ENCODE measurements at regions not wholly inside any gene's neighbourhood (a gene's known extent, or its start where the extent isn't known, plus 50 kb on each side); places are given as distances from the start of the nearest gene placed in this dataset.
"Not testable (repeated sequence)": the region's sequence is repeated elsewhere in the genome, so short reads cannot be mapped to it uniquely, and the experiment has no call there.

- DNase-seq (ENCODE audit: low read depth, low spot score) = no peak
These were observed 147.6 kb upstream of the BARHL2 start for GRCh38 chr1:90864681-90865080.

DNA sequence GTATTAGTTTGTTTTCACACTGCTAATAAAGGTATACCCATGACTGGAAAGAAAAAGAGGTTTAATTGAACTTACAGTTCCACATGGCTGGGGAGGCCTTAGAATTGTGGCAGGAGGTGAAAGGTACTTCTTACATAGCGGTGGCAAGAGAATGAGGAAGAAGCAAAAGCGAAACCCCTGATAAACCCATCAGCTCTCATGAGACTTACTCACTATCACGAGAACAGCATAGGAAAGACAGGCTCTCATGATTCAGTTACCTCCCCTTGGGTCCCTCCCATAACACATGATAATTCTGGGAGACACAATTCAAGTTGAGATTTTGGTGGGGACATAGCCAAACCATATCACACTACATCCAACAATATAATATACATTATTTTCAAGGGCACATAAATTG lies 145.7 kb upstream of the BARHL2 start:
- DNase-seq (ENCODE audit: low read depth, low spot score) = no peak

GRCh38 chr1:90861421-90861820 lies 144.3 kb upstream of the BARHL2 start:
- not testable (repeated sequence) for DNase-seq (ENCODE audit: low read depth, low spot score)

DNA sequence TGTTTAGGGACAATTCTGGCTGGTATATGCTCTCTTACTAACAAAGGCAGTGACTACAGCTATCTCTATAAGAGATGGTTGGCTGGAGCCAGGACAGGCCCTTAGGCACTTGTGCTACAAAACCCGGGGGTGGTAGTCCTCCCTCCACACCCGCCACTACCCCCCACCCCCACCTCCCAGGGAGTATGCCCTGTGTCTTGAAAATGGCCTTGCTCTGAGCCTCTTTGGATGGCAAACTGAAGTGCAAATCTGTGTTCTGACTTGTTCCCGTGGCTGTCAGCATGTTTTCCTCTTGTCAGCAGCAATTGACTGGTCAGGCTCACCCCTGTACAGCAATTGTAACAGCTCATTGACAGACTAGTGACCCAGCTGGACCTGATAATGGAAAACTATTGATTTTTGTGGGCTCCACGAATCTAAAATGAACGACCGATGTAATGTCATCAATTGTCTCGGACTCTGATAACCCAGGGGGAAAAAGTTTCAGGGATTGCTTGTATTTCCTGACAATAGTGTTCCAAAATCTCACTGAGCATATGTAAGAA lies 139.4 kb upstream of the BARHL2 start:
- no peak for DNase-seq (ENCODE audit: low read depth, low spot score)

DNA sequence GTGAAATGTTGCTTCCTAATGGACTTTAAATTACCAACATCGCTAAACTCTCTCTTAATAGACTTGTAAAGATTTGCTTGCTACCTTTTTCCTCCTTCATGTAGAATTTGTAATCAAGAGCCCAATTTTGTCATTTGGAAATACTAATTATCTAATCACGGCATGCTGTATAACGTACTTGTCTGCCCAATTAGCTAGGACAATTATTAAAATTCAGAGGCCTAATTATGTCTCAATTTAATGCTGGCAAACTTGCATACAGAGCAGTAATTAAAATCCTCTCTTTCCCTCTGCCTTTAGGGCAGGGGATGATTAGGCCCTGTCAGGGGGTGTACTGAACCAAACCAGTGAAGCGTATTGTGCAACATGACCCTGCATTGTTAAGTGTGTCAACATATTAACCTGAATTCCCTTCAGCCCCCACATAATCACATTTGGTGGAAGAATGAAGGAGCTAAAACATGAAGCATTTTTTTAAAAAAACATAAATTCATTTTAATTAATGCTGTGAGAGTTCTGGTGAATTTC lies 137.4 kb upstream of the BARHL2 start:
- no peak for DNase-seq (ENCODE audit: low read depth, low spot score)

- DNase-seq (ENCODE audit: low read depth, low spot score) = no peak
These were observed 134.6 kb upstream of the BARHL2 start for GRCh38 chr1:90851711-90852050.

DNA sequence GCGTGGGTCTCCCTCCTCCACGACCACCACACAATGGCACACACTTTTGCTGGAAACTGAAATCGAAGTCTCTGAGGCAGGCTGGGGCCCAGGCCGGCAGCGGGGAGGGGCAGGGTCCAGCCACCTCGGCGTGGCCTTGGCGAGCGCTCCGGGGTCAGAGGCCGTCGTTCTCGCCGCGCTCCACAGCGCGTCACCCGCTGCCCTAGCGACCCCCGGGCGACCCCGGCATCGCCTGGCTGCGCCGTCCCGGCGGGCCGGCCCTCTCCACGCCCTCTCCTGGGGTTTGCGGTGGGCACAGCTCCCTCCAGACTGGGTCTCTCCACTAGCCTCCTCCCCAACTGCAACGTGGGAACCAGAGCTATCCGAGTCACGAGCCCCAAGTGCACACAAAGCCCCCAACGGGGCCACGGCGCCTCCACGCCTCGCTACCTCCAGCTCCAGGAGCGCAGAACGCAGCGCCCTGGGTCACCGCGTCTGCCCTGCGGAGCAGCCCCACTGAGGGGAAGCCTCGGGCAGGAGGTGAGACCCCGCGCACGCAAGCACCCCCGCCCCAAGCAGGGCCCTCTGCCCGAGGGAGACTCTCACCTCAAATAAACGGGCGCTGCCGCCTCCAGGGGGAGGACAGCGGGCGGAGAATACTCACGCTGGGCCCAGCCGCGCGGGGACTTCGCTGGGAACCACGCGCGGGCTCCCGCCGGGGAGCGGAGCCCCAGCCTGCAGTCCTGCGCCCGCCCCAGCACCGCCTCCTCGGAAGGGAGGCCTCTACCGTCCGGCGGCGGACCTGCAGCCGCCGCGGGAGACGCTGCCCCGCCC lies 134.0 kb upstream of the BARHL2 start:
- DNase-seq (ENCODE audit: low read depth, low spot score) = peak; percentile 34

DNA sequence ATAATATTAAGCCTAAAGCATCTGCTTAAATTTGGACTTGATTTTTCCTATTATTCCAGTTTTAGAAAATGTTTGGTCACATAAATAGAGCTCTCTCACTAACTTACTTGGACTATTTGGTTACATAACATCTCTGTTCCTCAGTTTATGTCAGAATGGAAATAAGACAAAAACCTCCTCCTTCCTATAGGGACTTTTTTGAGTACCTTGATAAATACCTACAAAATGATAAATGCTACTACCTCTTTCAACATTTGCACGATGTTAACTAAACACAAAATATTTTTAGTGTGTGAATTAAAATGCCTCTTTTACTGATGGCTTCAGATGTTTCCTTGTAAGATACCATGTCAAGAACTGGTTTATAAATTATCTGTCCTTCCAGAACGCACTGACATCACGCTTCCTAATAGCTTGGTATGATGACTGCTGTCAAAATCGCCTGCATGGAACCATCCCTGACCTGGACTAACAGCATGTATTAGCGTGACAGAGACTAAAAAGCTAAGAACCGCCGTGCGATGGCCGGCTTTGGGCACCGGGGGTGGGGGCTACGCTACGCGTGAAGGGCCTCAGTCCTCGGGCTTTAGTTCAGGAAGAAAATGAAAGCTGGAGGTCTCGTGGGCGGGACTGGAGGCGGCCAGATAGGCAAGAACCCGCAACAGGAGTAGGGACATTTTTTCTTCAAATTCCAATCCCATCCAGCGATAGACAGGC lies 133.2 kb upstream of the BARHL2 start:
- no peak for DNase-seq (ENCODE audit: low read depth, low spot score)

DNA sequence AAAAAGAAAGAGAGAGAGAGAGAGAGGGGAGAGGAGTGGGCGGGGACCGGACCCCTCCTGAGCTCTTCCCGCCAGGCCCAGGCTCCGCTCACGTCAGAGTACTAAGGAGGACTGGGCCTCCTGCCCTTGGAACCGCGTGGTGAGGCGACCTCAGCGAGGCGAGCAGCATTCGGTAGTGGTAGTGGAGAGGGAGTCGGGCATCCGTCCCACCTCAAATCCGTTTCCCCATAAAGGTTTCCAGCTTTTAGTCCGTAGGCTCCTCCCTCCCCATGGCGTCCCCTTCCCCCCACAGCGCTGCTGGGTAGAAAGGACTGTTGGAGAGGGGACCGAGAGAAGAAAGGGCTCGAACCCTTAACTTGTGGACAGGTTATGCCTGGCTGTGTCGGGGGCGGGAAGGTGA lies 124.4 kb upstream of the BARHL2 start:
- DNase-seq (ENCODE audit: low read depth, low spot score) = no peak

DNA sequence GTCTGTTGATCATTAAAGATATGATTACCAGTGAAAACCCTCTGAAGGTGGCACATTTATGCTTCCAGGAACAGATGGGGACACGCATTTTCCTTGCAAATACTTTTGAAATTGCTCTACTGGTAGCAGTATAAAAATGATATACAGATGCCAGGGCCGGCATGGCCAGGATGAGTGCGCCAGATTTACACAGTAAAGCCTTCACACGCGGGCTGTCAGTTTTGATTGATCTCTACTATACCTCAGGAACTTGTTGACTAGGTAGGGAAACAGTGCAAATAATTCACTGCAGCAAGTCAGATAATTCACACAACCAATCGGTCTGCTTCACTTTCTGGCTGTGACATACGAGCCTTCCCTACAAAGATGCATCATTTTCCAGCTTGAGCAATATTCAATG lies 123.2 kb upstream of the BARHL2 start:
- no peak for DNase-seq (ENCODE audit: low read depth, low spot score)

- DNase-seq (ENCODE audit: low read depth, low spot score) = no peak
These were observed 122.2 kb upstream of the BARHL2 start for GRCh38 chr1:90839323-90839722.

- no peak for DNase-seq (ENCODE audit: low read depth, low spot score)
These were observed 121.6 kb upstream of the BARHL2 start for GRCh38 chr1:90838720-90839119.

DNA sequence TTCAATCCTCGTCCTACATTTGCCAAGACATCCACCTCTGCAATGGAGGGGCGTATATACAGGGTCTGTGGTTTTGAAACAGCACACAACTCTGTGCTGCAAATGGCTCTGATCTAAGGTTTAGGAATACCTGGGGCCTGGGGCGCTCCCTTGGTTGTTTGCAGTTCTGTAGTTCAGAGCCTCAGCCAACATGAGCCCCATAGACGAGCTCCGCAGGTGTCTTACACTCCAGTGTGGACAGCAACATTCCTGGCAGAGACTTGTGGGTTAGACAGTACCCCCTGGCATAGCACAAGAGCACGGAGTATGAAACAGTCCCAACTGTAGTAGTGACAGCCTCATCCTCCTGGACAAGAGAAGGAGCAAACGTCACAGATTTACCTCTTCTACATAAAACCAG lies 120.3 kb upstream of the BARHL2 start:
- DNase-seq (ENCODE audit: low read depth, low spot score) = no peak

DNA sequence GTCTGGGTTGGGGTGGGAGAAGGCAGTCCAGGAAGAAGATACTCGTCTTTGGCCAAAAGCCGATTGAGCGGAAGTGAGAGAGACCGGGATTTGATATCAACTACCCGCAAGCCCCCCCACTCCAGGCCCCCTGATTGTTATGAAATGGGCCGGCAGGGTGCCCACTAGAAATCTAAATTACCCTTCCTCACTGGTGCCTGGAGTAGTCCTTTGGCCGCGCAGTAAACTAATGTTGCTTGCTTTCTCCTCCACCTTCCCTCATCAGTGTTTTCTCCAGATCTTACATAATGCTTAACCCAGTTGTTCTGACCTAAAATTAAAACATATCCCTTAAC lies 119.2 kb upstream of the BARHL2 start:
- no peak for DNase-seq (ENCODE audit: low read depth, low spot score)

DNA sequence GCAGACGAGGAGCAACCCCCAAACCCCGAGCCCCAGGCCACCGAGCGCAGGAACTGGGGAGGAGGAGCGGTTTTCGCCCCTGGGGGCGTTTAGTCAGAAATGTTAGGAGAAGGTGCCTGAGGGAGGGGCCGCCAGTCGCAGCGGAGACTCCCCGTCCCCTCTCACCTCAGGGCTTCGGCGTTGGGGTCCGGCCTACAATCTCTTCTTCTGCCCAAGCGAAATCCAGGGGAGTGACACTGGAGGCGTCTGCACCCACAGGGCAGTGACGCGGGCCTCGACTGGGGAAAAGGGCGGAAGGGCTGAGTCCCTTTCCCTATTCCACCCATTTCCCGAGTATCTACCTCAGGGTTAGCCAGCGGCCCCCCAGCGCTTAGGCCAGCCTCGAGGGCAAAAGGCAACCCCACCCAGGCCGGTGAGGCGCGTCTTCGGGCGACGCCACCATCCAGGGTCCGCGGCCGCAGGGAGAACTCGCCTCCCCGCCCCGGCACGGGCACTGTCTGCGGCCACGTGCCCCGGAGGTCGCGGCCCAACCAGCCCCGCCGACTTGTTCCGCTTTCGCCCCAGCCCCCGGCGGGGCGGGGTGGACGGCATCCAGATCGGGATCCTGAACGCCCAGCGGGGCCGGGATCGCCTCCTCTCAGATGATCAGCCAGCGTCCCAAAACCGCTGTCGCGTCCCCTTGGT lies 118.7 kb upstream of the BARHL2 start:
- DNase-seq (ENCODE audit: low read depth, low spot score) = no peak

- DNase-seq (ENCODE audit: low read depth, low spot score) = no peak
These were observed 118.0 kb upstream of the BARHL2 start for GRCh38 chr1:90834886-90835660.

DNA sequence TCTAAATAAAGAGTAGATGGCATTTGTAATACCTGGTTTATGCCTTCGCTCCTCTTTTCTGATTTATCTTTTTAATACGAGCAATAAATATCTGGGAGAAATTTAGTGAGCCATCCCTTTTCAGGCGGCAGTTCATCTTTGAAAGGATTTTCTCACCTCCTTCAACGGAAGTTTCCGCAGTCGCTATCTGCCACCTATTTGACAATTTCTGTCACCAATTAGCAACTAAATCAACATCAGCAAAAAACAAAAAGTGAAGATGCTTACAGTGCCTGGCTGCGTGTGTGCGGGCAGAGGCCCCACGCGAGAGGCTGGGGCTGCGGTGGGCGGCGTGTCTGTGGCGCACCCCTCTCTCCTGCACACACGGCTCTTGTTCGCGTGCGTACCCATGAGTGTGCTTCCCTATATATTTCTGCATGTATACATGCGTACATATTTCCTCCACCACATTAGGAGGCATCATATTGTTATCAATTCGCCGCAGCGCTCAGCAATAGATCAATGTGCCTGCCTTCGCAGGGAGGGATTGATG lies 117.3 kb upstream of the BARHL2 start:
- no peak for DNase-seq (ENCODE audit: low read depth, low spot score)

DNA sequence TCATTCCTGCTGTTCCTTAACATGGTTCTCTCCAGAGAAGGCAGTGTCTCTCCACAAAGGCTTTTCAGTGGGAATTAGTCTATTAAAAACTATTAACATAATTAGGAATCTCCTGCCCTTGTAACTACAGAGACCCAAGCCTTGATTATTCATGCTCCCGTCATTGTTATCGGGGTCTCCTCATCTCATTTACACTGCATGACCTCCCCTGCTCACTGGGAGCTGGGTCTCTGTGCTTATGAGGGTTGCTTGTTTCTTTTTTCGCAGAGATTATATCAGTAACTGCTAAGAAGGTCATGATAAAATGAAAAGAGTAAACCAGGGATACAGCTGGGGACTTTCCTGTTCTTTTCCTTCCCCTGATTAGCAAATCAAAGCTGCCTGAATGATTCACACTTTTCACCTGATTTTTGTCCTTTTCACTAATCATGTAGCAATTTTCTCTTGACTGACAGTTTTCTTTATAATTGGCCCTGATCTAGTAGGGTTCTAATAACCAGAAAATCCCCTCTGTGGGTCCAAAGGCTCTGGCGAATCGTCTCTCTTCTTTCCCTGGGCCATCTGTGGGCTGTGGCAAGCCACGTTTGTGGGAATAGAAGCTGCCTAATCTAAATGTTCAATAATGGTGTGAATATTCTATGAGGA lies 116.5 kb upstream of the BARHL2 start:
- DNase-seq (ENCODE audit: low read depth, low spot score) = no peak

DNA sequence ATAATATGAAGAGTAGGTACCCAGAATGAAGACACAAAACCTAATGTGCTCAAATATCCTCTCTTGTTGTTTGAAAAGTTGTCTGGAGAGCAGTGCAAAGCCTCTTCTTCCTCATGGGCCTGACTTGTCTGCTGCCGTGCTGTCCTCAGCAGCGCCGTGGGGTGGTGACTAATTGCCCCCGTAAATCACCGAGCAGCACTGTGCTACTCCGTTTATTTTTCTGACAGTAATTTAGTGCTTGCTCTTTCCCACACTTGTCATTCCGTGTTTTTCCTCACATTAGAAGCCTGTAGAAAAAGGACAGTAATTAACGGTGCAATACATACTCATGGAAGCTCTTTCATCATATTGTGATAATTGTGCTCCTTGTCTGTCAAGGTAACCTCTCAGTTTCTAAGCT lies 114.8 kb upstream of the BARHL2 start:
- DNase-seq (ENCODE audit: low read depth, low spot score) = no peak

DNA sequence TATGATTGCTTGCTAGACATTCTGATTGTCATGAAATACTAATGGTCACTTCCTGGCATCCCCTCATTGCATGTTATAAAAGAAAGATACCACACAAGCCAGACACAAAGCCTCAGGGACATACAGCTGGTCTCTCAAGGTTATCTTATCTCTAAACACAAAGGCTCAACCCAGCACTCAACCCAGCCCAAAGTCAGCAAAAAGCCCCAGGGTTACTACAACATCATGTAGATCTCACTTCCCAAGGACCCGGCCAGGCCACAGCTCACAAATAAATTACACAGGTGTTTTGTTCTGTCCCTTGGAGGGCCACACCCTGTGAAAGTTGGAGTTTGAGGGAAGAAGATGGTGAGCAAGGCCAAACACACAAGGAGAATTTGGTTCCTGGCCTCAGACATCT lies 109.7 kb upstream of the BARHL2 start:
- DNase-seq (ENCODE audit: low read depth, low spot score) = no peak

DNA sequence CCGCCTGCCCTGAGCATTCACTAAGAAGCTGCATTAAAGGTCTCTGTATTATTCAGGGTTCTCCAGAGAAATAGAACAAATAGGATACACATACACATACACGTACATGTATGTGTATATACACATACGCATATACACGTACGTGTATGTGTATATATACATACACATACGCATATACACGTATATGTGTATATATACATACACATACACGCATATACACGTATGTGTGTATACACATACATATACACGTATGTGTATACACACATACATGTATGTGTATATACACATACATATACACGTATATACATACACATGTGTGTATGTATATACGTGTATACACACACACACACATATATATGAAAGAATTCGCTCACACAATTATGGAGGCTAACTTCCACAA lies 108.9 kb upstream of the BARHL2 start:
- no peak for DNase-seq (ENCODE audit: low read depth, low spot score)
